ENCODE measurements at regions not wholly inside any gene's neighbourhood (a gene's known extent, or its start where the extent isn't known, plus 50 kb on each side); places are given as distances from the start of the nearest gene placed in this dataset.

DNA sequence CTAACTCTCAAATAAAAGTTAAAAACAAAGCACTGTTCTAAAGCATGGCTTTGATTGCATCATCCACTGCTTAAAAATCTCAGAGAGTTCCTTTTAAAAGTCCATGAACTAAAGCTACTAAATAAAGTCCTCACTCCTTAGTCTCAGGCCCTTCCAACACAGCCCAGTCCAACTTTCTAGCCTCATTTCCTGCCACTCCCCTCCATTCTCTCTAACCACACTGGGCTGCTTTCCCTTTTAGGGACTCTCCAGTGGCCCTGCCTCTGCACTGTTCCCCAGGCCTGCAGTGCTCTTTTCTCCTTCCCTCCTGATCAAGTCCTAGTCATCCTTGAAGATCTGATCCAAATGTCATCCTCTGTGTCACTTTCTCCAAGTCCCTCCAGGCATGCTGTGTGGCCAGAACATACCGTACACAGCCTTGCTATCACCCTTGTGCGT is 56.9 kb upstream of the PPP1R3C start (continued):
- no peak for TF ChIP-seq NBN (IDR thresholded peaks at IDR 0.05; ENCODE audit: low read depth)
- TF ChIP-seq SOX6 (IDR thresholded peaks at IDR 0.05), result no peak
- TF ChIP-seq ZNF589 (CRISPR knock-in tag; IDR thresholded peaks at IDR 0.05; ENCODE audit: low read depth), result peak; percentile 68
- no peak for TF ChIP-seq NR2C1 (IDR thresholded peaks at IDR 0.05)
- no peak for TF ChIP-seq NR2C1 (tag; IDR thresholded peaks at IDR 0.05)
- TF ChIP-seq, protein P1, sequence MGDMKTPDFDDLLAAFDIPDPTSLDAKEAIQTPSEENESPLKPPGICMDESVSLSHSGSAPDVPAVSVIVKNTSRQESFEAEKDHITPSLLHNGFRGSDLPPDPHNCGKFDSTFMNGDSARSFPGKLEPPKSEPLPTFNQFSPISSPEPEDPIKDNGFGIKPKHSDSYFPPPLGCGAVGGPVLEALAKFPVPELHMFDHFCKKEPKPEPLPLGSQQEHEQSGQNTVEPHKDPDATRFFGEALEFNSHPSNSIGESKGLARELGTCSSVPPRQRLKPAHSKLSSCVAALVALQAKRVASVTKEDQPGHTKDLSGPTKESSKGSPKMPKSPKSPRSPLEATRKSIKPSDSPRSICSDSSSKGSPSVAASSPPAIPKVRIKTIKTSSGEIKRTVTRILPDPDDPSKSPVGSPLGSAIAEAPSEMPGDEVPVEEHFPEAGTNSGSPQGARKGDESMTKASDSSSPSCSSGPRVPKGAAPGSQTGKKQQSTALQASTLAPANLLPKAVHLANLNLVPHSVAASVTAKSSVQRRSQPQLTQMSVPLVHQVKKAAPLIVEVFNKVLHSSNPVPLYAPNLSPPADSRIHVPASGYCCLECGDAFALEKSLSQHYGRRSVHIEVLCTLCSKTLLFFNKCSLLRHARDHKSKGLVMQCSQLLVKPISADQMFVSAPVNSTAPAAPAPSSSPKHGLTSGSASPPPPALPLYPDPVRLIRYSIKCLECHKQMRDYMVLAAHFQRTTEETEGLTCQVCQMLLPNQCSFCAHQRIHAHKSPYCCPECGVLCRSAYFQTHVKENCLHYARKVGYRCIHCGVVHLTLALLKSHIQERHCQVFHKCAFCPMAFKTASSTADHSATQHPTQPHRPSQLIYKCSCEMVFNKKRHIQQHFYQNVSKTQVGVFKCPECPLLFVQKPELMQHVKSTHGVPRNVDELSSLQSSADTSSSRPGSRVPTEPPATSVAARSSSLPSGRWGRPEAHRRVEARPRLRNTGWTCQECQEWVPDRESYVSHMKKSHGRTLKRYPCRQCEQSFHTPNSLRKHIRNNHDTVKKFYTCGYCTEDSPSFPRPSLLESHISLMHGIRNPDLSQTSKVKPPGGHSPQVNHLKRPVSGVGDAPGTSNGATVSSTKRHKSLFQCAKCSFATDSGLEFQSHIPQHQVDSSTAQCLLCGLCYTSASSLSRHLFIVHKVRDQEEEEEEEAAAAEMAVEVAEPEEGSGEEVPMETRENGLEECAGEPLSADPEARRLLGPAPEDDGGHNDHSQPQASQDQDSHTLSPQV (IDR thresholded peaks at IDR 0.05), result no peak
- no peak for TF ChIP-seq LEF1 (IDR thresholded peaks at IDR 0.05)
- TF ChIP-seq HMG20A (CRISPR knock-in tag; conservative IDR thresholded peaks at IDR 0.05), result no peak
- TF ChIP-seq SMARCC2 (IDR thresholded peaks at IDR 0.05; ENCODE audit: low read depth), result no peak
- TF ChIP-seq DIDO1 (tag; IDR thresholded peaks at IDR 0.05; ENCODE audit: low read depth), result no peak
- TF ChIP-seq, protein P2, sequence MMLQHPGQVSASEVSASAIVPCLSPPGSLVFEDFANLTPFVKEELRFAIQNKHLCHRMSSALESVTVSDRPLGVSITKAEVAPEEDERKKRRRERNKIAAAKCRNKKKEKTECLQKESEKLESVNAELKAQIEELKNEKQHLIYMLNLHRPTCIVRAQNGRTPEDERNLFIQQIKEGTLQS (IDR thresholded peaks at IDR 0.05), result peak; percentile 81
- TF ChIP-seq, protein P2 (CRISPR knock-in tag; conservative IDR thresholded peaks at IDR 0.05), result no peak
- TF ChIP-seq ZNF184 (CRISPR knock-in tag; IDR thresholded peaks at IDR 0.05), result no peak
- TF ChIP-seq, protein P3, sequence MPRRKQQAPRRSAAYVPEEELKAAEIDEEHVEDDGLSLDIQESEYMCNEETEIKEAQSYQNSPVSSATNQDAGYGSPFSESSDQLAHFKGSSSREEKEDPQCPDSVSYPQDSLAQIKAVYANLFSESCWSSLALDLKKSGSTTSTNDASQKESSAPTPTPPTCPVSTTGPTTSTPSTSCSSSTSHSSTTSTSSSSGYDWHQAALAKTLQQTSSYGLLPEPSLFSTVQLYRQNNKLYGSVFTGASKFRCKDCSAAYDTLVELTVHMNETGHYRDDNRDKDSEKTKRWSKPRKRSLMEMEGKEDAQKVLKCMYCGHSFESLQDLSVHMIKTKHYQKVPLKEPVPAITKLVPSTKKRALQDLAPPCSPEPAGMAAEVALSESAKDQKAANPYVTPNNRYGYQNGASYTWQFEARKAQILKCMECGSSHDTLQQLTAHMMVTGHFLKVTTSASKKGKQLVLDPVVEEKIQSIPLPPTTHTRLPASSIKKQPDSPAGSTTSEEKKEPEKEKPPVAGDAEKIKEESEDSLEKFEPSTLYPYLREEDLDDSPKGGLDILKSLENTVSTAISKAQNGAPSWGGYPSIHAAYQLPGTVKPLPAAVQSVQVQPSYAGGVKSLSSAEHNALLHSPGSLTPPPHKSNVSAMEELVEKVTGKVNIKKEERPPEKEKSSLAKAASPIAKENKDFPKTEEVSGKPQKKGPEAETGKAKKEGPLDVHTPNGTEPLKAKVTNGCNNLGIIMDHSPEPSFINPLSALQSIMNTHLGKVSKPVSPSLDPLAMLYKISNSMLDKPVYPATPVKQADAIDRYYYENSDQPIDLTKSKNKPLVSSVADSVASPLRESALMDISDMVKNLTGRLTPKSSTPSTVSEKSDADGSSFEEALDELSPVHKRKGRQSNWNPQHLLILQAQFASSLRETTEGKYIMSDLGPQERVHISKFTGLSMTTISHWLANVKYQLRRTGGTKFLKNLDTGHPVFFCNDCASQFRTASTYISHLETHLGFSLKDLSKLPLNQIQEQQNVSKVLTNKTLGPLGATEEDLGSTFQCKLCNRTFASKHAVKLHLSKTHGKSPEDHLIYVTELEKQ (CRISPR knock-in tag; IDR thresholded peaks at IDR 0.05), result no peak
- TF ChIP-seq, protein P4, sequence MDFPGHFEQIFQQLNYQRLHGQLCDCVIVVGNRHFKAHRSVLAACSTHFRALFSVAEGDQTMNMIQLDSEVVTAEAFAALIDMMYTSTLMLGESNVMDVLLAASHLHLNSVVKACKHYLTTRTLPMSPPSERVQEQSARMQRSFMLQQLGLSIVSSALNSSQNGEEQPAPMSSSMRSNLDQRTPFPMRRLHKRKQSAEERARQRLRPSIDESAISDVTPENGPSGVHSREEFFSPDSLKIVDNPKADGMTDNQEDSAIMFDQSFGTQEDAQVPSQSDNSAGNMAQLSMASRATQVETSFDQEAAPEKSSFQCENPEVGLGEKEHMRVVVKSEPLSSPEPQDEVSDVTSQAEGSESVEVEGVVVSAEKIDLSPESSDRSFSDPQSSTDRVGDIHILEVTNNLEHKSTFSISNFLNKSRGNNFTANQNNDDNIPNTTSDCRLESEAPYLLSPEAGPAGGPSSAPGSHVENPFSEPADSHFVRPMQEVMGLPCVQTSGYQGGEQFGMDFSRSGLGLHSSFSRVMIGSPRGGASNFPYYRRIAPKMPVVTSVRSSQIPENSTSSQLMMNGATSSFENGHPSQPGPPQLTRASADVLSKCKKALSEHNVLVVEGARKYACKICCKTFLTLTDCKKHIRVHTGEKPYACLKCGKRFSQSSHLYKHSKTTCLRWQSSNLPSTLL (IDR thresholded peaks at IDR 0.05), result no peak
- TF ChIP-seq, protein P5, sequence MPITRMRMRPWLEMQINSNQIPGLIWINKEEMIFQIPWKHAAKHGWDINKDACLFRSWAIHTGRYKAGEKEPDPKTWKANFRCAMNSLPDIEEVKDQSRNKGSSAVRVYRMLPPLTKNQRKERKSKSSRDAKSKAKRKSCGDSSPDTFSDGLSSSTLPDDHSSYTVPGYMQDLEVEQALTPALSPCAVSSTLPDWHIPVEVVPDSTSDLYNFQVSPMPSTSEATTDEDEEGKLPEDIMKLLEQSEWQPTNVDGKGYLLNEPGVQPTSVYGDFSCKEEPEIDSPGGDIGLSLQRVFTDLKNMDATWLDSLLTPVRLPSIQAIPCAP (CRISPR knock-in tag; IDR thresholded peaks at IDR 0.05; ENCODE audit: borderline replicate concordance), result no peak
- TF ChIP-seq NFRKB (IDR thresholded peaks at IDR 0.05; ENCODE audit: low read depth), result no peak
- TF ChIP-seq, protein P6, sequence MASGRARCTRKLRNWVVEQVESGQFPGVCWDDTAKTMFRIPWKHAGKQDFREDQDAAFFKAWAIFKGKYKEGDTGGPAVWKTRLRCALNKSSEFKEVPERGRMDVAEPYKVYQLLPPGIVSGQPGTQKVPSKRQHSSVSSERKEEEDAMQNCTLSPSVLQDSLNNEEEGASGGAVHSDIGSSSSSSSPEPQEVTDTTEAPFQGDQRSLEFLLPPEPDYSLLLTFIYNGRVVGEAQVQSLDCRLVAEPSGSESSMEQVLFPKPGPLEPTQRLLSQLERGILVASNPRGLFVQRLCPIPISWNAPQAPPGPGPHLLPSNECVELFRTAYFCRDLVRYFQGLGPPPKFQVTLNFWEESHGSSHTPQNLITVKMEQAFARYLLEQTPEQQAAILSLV (tag; IDR thresholded peaks at IDR 0.05), result peak; percentile 61; the same call in 1 of the 2 replicates
